ENCODE measurements at regions not wholly inside any gene's neighbourhood (a gene's known extent, or its start where the extent isn't known, plus 50 kb on each side); places are given as distances from the start of the nearest gene placed in this dataset.
A peak's percentile ranks its signal among the peaks of the same experiment; 100 is the strongest.

DNA sequence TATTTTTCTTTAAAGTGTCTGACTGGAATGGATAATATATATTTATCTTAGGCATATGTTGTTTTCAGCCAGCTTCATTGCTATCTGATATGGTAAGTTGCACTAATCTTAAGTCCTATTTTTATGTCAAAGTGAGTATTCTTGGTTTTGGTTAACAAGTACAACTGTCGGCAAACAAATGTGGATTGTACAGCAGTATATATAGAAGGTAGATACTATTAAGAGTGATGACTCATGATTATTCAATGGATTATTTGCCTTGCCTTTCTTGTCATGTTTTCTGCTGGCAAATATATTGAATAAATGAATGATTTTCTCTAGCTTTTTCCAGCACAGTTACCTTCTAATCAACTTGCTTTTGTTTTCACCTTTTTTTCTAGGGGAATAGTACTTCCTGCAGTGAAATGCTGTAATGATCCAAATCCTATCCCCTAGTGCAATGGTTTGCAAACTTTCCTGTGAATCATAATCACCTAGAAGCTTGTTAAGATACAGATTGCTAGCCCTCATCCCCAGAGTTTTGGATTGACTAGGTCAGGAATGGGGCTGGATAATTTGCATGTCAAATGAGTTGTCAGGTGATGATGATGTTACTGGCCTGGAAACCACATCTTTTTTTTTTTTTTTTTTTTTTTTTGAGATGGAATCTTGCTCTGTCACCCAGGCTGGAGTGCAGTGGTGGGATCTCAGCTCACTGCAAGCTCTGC, 60.8 kb upstream of the ARRDC3 start:
- Histone ChIP-seq H3K79me2 (ENCODE audit: control insufficient read depth, insufficient read depth, low read length) (no peaks in the 10 kb centered on the region), H3K9me3 (ENCODE audit: control insufficient read depth, insufficient read depth, low read depth, low read length) (no peaks in the 10 kb centered on the region), H3K4me1 (ENCODE audit: control insufficient read depth, extremely low read depth, insufficient read depth, low read length) (no peaks in the 10 kb centered on the region), H2AFZ (ENCODE audit: low read length) (no peak overlapping the region), H4K20me1 (ENCODE audit: control insufficient read depth, extremely low read depth, insufficient read depth, low read length) (no peaks in the 10 kb centered on the region), H3K36me3 (ENCODE audit: control insufficient read depth, insufficient read depth, low read length) (no peaks in the 10 kb centered on the region), H3K27ac (ENCODE audit: insufficient read depth, low read length) (no peak overlapping the region), H3K27me3 (ENCODE audit: control insufficient read depth, insufficient read depth, low read length) (no peaks in the 10 kb centered on the region), H3K4me2 (ENCODE audit: extremely low read depth, insufficient read depth, low read length) (no peak overlapping the region), H3K4me3 (replicated peaks in 1 of 4; ENCODE audit: control extremely low read depth in 1 of 4, insufficient read depth in 1 of 4, low read depth in 3 of 4, low read length in 4 of 4) (no peak overlapping the region), H3K9ac (ENCODE audit: insufficient read depth, low read length) (no peak overlapping the region)
- no peak for TF ChIP-seq EZH2 (IDR thresholded peaks at IDR 0.05; ENCODE audit: low read length, missing control alignments)
- TF ChIP-seq, protein P1, sequence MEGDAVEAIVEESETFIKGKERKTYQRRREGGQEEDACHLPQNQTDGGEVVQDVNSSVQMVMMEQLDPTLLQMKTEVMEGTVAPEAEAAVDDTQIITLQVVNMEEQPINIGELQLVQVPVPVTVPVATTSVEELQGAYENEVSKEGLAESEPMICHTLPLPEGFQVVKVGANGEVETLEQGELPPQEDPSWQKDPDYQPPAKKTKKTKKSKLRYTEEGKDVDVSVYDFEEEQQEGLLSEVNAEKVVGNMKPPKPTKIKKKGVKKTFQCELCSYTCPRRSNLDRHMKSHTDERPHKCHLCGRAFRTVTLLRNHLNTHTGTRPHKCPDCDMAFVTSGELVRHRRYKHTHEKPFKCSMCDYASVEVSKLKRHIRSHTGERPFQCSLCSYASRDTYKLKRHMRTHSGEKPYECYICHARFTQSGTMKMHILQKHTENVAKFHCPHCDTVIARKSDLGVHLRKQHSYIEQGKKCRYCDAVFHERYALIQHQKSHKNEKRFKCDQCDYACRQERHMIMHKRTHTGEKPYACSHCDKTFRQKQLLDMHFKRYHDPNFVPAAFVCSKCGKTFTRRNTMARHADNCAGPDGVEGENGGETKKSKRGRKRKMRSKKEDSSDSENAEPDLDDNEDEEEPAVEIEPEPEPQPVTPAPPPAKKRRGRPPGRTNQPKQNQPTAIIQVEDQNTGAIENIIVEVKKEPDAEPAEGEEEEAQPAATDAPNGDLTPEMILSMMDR (conservative IDR thresholded peaks at IDR 0.05 in 1 of 2, IDR thresholded peaks at IDR 0.05 in 1 of 2; ENCODE audit: low read depth in 1 of 2, low read length in 2 of 2), result no peak
- DNase-seq (ENCODE audit: low read depth in 2 of 2), result peak; percentile 13 to 30

DNA sequence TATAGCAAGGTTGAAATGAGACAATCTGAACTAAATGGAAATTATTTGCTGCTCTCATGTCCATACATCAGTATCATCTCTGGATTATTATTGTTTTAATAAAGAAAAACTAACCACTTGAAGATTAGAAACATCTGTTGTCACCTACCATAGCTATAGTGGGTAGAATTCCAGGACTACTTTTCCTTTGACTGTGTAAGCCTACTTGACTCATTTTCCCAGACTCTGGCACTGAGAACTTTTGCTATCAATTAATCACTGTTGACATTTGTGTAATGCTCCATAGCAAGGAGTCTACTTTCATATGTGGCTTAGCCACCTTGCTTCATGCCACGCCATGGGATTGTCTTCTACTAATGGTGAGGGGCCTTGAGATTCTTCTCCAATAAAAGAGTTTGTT, 59.9 kb upstream of the ARRDC3 start:
- Histone ChIP-seq H2AFZ (ENCODE audit: low read length) (no peak overlapping the region), H3K79me2 (ENCODE audit: control insufficient read depth, insufficient read depth, low read length) (no peaks in the 10 kb centered on the region), H3K4me1 (ENCODE audit: control insufficient read depth, extremely low read depth, insufficient read depth, low read length) (no peaks in the 10 kb centered on the region), H3K36me3 (ENCODE audit: control insufficient read depth, insufficient read depth, low read length) (no peaks in the 10 kb centered on the region), H3K9me3 (ENCODE audit: control insufficient read depth, insufficient read depth, low read depth, low read length) (no peaks in the 10 kb centered on the region), H3K4me2 (ENCODE audit: extremely low read depth, insufficient read depth, low read length) (no peak overlapping the region), H4K20me1 (ENCODE audit: control insufficient read depth, extremely low read depth, insufficient read depth, low read length) (no peaks in the 10 kb centered on the region), H3K9ac (ENCODE audit: insufficient read depth, low read length) (no peak overlapping the region), H3K27me3 (ENCODE audit: control insufficient read depth, insufficient read depth, low read length) (no peaks in the 10 kb centered on the region), H3K27ac (ENCODE audit: insufficient read depth, low read length) (no peak overlapping the region), H3K4me3 (replicated peaks in 1 of 4; ENCODE audit: control extremely low read depth in 1 of 4, insufficient read depth in 1 of 4, low read depth in 3 of 4, low read length in 4 of 4) (no peak overlapping the region)
- TF ChIP-seq EZH2 (IDR thresholded peaks at IDR 0.05; ENCODE audit: low read length, missing control alignments), result no peak
- TF ChIP-seq, protein P1 (conservative IDR thresholded peaks at IDR 0.05 in 1 of 2, IDR thresholded peaks at IDR 0.05 in 1 of 2; ENCODE audit: low read depth in 1 of 2, low read length in 2 of 2), result no peak
- peak; percentile 72 to 91 for DNase-seq (ENCODE audit: low read depth in 2 of 2)

DNA sequence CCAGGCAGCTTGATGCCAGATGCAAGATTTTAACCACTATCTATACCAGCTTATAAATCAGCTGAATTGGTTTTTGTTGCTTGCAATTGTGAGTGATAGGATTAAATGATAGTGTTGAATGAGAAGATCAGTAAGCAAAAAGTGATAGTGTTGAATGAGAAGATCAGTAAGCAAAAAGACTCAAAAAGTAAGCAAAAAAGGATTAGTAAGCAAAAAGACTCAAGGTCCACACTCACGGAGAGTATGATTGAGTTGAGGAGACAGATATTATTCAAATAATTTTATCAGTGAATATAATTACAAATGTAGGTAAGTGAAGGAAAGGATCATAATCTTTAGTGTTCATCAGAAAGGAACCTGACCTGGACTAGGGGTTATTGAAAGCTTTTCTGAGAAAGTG, 58.0 kb upstream of the ARRDC3 start:
- no peak overlapping the region for H3K27ac ChIP-seq (ENCODE audit: insufficient read depth, low read length)
- H2AFZ ChIP-seq (ENCODE audit: low read length), result no peak overlapping the region
- H3K27me3 ChIP-seq (ENCODE audit: control insufficient read depth, insufficient read depth, low read length), result no peaks in the 10 kb centered on the region
- no peaks in the 10 kb centered on the region for H3K36me3 ChIP-seq (ENCODE audit: control insufficient read depth, insufficient read depth, low read length)
- TF ChIP-seq, protein P1 (conservative IDR thresholded peaks at IDR 0.05 in 1 of 2, IDR thresholded peaks at IDR 0.05 in 1 of 2; ENCODE audit: low read depth in 1 of 2, low read length in 2 of 2), result no peak
- H3K9me3 ChIP-seq (ENCODE audit: control insufficient read depth, insufficient read depth, low read depth, low read length), result no peaks in the 10 kb centered on the region
- no peak overlapping the region for H3K4me3 ChIP-seq (replicated peaks in 1 of 4; ENCODE audit: control extremely low read depth in 1 of 4, insufficient read depth in 1 of 4, low read depth in 3 of 4, low read length in 4 of 4)
- H3K4me1 ChIP-seq (ENCODE audit: control insufficient read depth, extremely low read depth, insufficient read depth, low read length), result no peaks in the 10 kb centered on the region
- H3K79me2 ChIP-seq (ENCODE audit: control insufficient read depth, insufficient read depth, low read length), result no peaks in the 10 kb centered on the region
- no peak overlapping the region for H3K9ac ChIP-seq (ENCODE audit: insufficient read depth, low read length)
- DNase-seq (ENCODE audit: low read depth in 2 of 2), result no peak
- no peak overlapping the region for H3K4me2 ChIP-seq (ENCODE audit: extremely low read depth, insufficient read depth, low read length)
- H4K20me1 ChIP-seq (ENCODE audit: control insufficient read depth, extremely low read depth, insufficient read depth, low read length), result no peaks in the 10 kb centered on the region

All from fibroblast of lung (primary cell).